NCI-H1417 treated with DMSO at 0.1 percent for 48 hours (cell line): ENCODE measurements at regions not wholly inside any gene's neighbourhood (a gene's known extent, or its start where the extent isn't known, plus 50 kb on each side); places are given as distances from the start of the nearest gene placed in this dataset.

Experiments used
- DNase-seq: peaks from one replicate; lab custom pipeline; 2025; lab: John Stamatoyannopoulos, UW

- DNase-seq: no peak
These were observed 904.1 kb downstream of the KCNMA1 start for GRCh38 chr10:76733441-76733936.

DNA sequence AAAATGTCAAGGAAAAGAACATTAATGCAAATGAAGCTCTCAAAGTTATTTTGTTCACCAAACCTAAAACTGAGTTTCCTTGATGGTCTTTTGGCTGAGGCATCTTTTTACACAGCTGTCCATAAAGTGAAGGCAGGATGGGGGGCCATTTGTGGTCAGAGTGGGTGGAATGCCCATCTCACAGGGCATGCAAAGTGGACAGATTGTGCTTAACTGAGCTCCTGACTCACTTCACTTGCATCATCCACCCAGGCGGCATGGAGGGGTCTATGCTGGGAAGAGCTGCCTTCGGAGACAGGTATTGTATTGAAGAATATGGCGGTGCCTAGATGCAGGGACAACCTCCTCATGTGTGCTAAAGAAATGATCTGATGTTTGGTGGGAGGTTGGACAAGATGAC is 905.3 kb downstream of the KCNMA1 start:
- no peak for DNase-seq

GRCh38 chr10:76729841-76730487 is 907.6 kb downstream of the KCNMA1 start:
- DNase-seq: no peak

DNA sequence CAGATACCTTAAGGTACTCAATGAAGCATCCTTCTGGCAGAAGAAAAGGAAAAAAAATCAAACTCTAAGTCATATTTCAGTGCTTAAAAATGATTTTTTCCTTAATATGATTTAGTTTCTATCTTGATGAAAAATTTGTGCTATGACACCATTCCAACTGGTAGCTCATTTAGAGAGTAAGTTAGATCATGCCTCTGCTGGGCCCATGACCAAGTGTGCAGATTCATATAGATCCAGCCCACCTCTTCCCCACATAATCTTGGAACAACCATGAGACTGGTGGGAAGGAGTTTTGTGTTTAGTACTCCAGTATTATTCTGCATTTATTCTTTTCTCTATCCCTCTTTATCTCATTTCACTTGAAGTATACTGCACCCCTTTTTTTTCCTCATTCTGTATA is 908.3 kb downstream of the KCNMA1 start:
- no peak for DNase-seq

DNA sequence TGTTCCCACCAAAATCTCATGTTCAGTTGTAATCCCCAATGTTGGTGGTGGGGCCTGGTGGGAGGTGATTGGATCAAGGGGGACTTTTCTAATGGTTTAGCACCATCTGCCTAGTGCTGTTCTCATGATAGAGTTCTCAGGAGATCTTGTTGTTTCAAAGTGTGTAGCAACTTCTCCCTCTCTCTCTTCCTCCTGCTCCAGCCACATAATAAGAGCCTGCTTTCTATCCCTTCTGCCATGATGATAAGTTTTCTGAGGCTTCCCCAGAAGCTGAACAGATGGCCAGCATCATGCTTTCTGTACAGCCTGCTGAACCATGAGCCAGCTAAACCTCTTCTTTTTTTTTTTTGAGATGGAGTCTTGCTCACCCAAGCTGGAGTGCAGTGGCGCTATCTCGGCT is 910.6 kb downstream of the KCNMA1 start:
- DNase-seq: no peak

DNA sequence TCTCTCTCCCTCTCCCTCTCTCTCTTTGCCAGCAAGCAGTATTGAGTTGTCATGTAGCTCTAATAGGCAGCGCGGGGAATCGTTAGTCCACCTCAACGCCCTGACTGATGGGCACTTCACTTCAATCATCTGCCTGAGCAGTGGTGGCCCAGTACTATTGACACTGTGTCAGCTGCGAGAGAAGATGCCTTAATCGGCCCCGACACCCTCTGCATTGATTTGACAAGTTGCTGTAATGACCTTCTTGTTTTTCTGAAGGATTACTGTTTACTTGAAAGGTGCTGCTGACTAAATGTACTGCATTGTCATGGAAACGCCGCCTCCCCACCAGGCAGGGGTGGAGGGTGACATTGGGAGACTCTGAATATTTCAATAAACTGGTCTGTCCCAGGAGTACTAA is 913.8 kb downstream of the KCNMA1 start:
- DNase-seq: no peak

GRCh38 chr10:76721891-76722505 is 915.6 kb downstream of the KCNMA1 start:
- DNase-seq: no peak

DNA sequence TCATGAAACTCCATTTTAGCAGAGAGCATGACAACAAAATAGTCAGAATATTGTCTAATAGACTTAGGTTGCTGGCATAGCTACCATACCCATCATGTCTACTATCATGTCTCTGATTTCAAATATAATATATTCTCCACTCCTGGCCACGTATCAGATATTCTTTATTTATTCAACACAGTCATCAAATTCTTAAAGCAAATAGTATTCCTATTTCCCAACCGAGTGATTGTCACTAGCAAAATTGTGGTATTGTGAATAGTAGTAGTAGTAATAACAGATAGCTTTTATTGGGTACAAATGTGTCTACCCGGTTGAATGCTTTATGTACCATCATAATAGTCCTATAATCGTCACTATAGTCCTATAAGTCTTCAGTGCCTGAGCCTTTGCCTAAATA is 918.6 kb downstream of the KCNMA1 start:
- DNase-seq: no peak

DNA sequence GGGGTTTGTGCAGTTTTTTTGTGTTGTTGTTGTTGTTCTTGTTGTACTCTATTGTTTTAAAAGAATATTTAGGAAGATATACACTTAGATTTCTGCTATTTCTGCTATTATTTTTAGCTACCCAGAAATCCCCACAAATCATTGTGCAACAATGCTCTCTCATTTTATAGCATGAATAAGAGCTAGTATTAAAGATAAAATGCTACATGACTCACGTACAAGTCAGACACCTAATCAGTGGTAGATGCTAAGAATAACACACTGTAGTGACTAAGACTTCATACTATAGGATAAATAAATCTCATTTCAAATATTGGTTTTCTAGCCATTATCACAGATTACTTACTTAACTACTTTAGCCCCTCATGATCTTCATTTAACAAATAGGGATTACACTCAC is 920.5 kb downstream of the KCNMA1 start:
- DNase-seq: no peak

DNA sequence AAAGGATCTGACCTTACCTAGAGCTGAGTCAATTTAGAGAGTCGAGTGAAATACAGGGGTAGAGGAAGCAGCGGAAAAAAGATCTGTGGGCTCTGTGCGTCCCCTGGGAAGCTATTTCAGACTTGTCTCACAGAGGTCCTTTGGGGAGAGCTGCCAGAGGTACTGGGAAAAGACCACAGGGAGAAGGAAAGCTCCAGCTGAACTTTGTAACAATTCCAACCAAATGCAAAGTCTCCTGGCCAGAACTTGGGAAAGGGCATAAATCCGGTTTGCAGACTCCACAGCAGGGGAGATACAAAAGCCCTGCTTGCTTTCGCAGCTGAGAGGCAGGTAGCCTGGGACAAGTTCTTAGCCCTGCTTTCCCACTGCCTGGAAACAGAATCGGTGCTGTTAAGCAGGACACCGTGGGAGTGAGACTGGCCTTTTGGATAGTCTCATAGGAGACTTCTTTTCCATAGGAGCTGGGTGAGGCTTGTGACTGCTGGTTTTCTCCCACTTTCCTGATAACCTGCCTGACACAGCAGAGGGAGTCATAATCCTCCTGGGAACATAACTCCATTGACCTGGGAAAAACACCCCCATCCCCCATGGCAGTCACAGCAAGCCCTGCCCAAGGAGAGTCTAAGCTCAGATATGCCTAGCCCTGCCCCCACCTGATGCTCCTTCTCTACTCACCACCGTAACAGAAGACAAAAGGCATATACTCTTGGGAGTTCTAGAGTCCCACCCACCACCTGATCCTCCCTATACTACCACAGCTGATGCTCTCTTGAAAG is 926.2 kb downstream of the KCNMA1 start:
- no peak for DNase-seq

GRCh38 chr10:76700241-76700640 is 937.4 kb downstream of the KCNMA1 start:
- DNase-seq: no peak

- no peak for DNase-seq
These were observed 939.7 kb downstream of the KCNMA1 start for GRCh38 chr10:76697923-76698322.

GRCh38 chr10:76695069-76695468 is 942.5 kb downstream of the KCNMA1 start:
- DNase-seq: no peak

DNA sequence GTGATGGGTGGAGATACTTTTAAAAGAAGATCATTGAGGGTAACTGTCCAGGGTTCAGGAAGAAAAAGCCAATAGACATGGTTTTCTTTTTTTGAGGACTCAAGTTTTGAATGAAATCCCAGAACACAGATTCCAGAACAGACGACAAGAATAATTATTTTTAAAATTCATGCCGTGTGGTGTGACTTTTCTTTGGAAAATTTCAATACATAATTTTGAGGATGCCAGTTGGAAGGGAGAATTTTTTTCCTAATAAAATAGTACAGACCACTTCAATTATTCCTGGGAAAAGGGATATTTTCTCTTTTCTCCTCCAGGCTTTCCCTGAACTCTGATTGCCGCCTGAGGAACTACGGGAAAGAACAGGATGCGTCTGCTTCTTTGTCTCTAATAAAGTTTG is 951.4 kb downstream of the KCNMA1 start:
- no peak for DNase-seq

GRCh38 chr10:76684968-76685367 is 952.6 kb downstream of the KCNMA1 start:
- DNase-seq: no peak

- no peak for DNase-seq
These were observed 956.5 kb downstream of the KCNMA1 start for GRCh38 chr10:76681153-76681552.

DNA sequence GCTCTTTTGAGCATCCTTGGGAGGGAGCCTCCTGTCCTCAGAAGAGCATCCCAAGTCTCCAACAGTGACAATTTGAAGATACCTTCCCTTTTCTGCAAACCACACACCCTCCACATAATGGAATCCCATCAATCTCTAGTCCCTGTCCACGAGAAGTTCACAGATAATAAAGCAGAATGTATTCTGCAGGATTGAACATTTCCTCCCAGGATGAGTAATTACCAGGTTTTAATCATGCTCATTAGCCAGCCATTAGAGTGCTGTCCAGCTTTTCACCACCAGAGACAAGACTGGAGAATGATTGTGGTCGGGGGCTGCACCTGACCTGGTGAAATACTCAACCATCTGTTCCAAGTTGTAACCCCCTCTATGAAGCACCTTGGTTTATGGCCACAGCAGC is 958.6 kb downstream of the KCNMA1 start:
- DNase-seq: no peak

- no peak for DNase-seq
These were observed 961.5 kb downstream of the KCNMA1 start for GRCh38 chr10:76675951-76676587.

GRCh38 chr10:76675561-76675950 is 962.1 kb downstream of the KCNMA1 start:
- no peak for DNase-seq

- DNase-seq: no peak
These were observed 969.9 kb downstream of the KCNMA1 start for GRCh38 chr10:76667408-76668370.

GRCh38 chr10:76666891-76667290 is 970.7 kb downstream of the KCNMA1 start:
- DNase-seq: no peak

GRCh38 chr10:76665029-76665428 is 972.6 kb downstream of the KCNMA1 start:
- no peak for DNase-seq
